Mucosa of descending colon (tissue), 3 donors: ENCODE measurements at regions not wholly inside any gene's neighbourhood (a gene's known extent, or its start where the extent isn't known, plus 50 kb on each side); places are given as distances from the start of the nearest gene placed in this dataset.

ENCODE experiments used
- ATAC-seq: fragments of 200-7000 bp; cut with Tn5 transposase; one replicate; pipeline ENCODE4 v1.9.1; 2020; ENCODE audit warnings: mild to moderate bottlenecking, moderate library complexity
- DNase-seq, 3 donors: peaks; one replicate each; pipeline ENCODE4 v3.0.0-alpha.2; 2020
- H3K36me3 ChIP-seq: fragments of 200-600 bp; one replicate; pipeline ENCODE4 v1.8.0; 2021; ENCODE audit warnings: low read depth, mild to moderate bottlenecking
- H3K4me1 ChIP-seq: fragments of 200-600 bp; one replicate; pipeline ENCODE4 v1.8.0; 2021; ENCODE audit warnings: low read depth, mild to moderate bottlenecking
- H3K4me3 ChIP-seq: fragments of 200-600 bp; one replicate; pipeline ENCODE4 v1.8.0; 2021; ENCODE audit warnings: mild to moderate bottlenecking
- H3K9me3 ChIP-seq: fragments of 200-600 bp; one replicate; pipeline ENCODE4 v1.8.0; 2021; ENCODE audit warnings: mild to moderate bottlenecking
- intact Hi-C, 2 donors: fragments of 100-400 bp; cut with DNase I in 1 of 2; cut with micrococcal nuclease in 1 of 2; formaldehyde crosslinking; loops; one replicate each; pipeline versions ENCODE4 v1.11.0 to v1.11.1; 2022; cut with DNase I, micrococcal nuclease
- TF ChIP-seq, protein P1 (sequence below): fragments of 200-600 bp; IDR thresholded peaks from one replicate; pipeline ENCODE4 v1.8.0; 2022; ENCODE audit warnings: antibody characterized with exemption, mild to moderate bottlenecking
- donor health status: DM: no; HTN: no; CAD: no; lungs with moderate emphysema.
- donor health status: DM: no; HTN: no; CAD: no.
- donor health status: DM: no; HTN: yes; CAD: no.

DNA sequence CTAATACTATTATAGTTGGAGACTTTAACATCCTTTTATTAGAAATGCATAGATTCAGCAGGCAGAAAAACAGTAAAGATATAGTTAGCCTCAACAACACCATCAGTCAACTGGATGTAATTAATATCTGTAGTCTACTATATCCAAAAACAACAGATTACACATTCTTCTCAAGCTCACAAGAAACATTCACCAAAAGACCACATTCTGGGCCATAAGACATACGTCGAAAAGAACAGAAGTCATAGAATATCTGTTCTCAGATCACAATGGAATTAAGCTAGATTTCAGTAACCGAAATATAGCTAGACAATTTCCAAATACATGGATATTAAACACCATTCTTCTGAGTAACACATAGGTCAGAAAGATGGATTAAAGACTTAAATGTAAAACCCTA, 336.6 kb upstream of the RPS23 start:
- DNase-seq, result no peak
- intact Hi-C loops, result no loop called here
- H3K4me1 ChIP-seq, result no peaks in the 10 kb centered on the region
- no peak for ATAC-seq
- H3K9me3 ChIP-seq, result no peaks in the 10 kb centered on the region
- H3K36me3 ChIP-seq, result no peaks in the 10 kb centered on the region
- H3K4me3 ChIP-seq, result no peak overlapping the region
- TF ChIP-seq, protein P1, sequence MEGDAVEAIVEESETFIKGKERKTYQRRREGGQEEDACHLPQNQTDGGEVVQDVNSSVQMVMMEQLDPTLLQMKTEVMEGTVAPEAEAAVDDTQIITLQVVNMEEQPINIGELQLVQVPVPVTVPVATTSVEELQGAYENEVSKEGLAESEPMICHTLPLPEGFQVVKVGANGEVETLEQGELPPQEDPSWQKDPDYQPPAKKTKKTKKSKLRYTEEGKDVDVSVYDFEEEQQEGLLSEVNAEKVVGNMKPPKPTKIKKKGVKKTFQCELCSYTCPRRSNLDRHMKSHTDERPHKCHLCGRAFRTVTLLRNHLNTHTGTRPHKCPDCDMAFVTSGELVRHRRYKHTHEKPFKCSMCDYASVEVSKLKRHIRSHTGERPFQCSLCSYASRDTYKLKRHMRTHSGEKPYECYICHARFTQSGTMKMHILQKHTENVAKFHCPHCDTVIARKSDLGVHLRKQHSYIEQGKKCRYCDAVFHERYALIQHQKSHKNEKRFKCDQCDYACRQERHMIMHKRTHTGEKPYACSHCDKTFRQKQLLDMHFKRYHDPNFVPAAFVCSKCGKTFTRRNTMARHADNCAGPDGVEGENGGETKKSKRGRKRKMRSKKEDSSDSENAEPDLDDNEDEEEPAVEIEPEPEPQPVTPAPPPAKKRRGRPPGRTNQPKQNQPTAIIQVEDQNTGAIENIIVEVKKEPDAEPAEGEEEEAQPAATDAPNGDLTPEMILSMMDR, result no peak

DNA sequence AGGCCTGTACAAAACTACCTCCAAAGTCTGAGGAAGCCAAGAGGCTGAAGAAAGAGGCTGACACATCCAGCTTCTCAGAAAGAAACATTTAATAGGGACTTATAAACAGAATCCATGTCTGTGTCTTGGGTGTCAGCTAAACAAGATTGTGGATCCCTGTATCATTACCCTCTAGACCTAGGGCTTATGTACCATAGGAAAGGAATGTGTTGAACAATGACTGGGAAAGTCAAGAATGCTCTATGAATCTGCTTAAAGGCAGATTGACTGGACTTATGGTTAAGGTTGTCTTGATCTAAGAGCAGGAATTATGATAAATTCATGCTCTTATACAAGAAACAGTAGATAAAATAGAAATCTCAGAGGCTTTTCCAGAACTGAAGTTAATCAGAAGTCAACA, 335.7 kb upstream of the RPS23 start:
- no peaks in the 10 kb centered on the region for H3K9me3 ChIP-seq
- ATAC-seq (no peak), DNase-seq (no peak)
- intact Hi-C loops, result no loop called here
- no peak overlapping the region for H3K4me3 ChIP-seq
- no peaks in the 10 kb centered on the region for H3K4me1 ChIP-seq
- no peaks in the 10 kb centered on the region for H3K36me3 ChIP-seq
- TF ChIP-seq, protein P1, result no peak

DNA sequence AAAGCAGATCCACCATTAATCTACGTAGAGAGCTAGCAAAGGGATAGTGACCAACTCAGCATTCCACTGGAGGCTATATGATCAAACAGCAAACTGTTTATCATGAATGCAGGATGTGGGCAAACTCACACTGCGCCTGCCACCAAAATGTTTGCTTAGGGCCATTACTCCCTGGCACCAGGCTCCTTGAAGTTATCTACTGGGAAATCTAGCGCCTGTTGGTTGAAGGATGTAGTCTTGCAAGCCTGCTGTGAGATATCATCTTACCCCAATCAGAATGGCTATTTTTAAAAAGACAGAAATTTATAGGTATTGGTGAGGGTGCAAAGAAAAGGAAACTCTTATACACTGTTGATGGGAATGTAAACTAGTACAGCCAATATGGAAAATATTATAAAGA, 332.5 kb upstream of the RPS23 start:
- no peak for ATAC-seq
- Histone ChIP-seq H3K4me1 (no peaks in the 10 kb centered on the region), H3K9me3 (no peaks in the 10 kb centered on the region), H3K4me3 (no peak overlapping the region), H3K36me3 (no peaks in the 10 kb centered on the region)
- intact Hi-C loops, result no loop called here
- TF ChIP-seq, protein P1, result no peak
- no peak for DNase-seq

DNA sequence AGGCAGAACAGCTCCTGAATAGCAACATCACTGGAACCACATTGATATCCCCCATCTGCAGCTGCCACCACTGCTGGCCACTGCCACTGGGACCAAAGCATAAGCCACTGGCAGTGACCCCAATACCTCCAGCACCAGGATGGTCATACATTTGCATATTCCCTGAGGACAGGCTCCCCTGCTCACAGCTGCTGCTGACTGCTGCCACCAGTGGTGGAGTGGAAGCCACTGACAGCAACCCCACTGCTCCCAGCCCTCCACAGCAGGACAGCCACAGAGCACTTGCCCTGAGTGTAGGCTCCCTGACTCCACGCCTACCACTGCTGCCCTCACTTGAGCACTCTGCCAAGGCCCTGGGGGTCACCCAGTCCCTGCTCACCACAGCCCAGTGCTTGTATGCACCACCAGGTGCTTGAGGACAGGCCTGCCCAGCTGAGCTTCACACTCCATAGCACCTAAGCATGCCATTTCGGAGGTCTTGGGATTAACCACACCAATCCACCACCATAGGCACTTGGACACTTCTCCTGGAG, 327.4 kb upstream of the RPS23 start:
- TF ChIP-seq, protein P1, result no peak
- Histone ChIP-seq H3K4me3 (no peak overlapping the region), H3K4me1 (peaks cover 12% of the 10 kb centered on the region), H3K9me3 (no peaks in the 10 kb centered on the region), H3K36me3 (no peaks in the 10 kb centered on the region)
- ATAC-seq (peak; percentile 25), DNase-seq (no peak)
- intact Hi-C loops, result no loop called here

DNA sequence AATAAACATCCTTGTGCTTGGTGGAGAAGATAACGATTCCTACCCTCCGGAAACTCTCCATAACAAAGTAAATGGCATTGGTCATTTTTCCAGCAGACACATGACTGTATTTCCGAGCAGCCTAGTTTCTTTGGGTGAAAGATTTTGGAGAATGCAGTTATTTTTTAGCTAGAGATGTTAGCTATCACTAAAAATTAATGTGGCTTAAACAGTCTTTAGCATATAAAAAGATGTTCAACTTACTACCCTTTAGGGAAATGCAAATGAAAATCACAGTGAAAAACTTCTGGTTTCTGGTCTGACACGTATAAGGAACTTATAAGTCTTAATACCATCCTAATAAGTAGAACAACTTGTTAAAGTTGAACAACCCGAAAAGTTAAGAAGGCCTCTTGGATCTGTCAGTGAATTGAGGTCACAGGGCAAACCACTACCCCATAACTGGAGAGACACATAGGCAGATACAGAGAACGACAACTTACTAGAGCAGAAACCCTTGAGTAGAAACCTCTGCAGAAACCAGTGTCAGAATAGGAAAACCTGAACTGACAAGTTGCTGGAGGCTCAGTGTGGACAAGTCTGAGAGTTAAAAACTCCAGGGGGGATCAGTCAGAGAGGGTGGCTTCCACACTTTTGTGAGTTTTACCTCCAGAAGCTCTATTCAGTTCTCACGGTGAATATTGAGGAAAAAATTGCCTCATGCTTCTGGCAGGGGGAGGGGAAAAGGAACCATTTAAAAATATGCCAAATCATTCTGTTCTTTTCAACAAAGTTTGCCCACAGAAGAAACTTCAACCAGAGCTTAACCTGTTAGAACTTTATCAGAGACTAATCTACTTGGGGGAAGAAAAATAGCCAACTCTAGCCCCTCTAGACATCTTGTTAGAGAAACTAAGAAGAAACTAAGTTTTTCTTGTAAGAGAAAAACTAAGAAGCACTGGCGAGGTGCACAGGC, 325.2 kb upstream of the RPS23 start:
- DNase-seq (no peak), ATAC-seq (no peak)
- TF ChIP-seq, protein P1, result no peak
- intact Hi-C loops, result no loop called here
- H3K4me3 ChIP-seq, result no peak overlapping the region
- H3K36me3 ChIP-seq, result no peaks in the 10 kb centered on the region
- H3K9me3 ChIP-seq, result no peaks in the 10 kb centered on the region
- peaks cover 12% of the 10 kb centered on the region for H3K4me1 ChIP-seq
